Activated CD4-positive, alpha-beta memory T cell treated with anti-CD3 and anti-CD28 coated beads, Interleukin-2, amount 10 ng/mL, durations not matched to agents 7 days and 5 days (primary cell): ENCODE measurements at regions not wholly inside any gene's neighbourhood (a gene's known extent, or its start where the extent isn't known, plus 50 kb on each side); places are given as distances from the start of the nearest gene placed in this dataset.
"Not testable (repeated sequence)": the region's sequence is repeated elsewhere in the genome, so short reads cannot be mapped to it uniquely, and the experiment has no call there.

Experiments
- CTCF ChIA-PET: fragments of 350-600 bp; sonication (Branson Sonifier 250); formaldehyde crosslinking; loops from one replicate; lab custom pipeline; 2021; ENCODE audit warnings: antibody characterized with exemption, inconsistent platforms; lab: Charles Lee
- POLR2A ChIA-PET: fragments of 350-600 bp; sonication (Branson Sonifier 250); formaldehyde crosslinking; loops from one replicate; lab custom pipeline; 2021; ENCODE audit warnings: antibody characterized with exemption; lab: Charles Lee
- DNase-seq: peaks from one replicate; pipeline ENCODE4 v3.0.0-alpha.2; 2020
- H3K27ac Mint-ChIP-seq: one replicate; pipeline ENCODE4 v1.8.0; 2021; ENCODE audit warnings: mild to moderate bottlenecking, mixed read lengths
- H3K27me3 Mint-ChIP-seq: one replicate; pipeline ENCODE4 v1.8.0; 2021; ENCODE audit warnings: mixed read lengths
- H3K36me3 Mint-ChIP-seq: one replicate; pipeline ENCODE4 v1.8.0; 2021; ENCODE audit warnings: low read depth, mixed read lengths
- H3K4me1 Mint-ChIP-seq: one replicate; pipeline ENCODE4 v1.8.0; 2021; ENCODE audit warnings: mixed read lengths
- H3K4me3 Mint-ChIP-seq: one replicate; pipeline ENCODE4 v1.8.0; 2021; ENCODE audit warnings: mild to moderate bottlenecking, mixed read lengths
- H3K9me3 Mint-ChIP-seq: one replicate; pipeline ENCODE4 v1.8.0; 2021; ENCODE audit warnings: mixed read lengths

DNA sequence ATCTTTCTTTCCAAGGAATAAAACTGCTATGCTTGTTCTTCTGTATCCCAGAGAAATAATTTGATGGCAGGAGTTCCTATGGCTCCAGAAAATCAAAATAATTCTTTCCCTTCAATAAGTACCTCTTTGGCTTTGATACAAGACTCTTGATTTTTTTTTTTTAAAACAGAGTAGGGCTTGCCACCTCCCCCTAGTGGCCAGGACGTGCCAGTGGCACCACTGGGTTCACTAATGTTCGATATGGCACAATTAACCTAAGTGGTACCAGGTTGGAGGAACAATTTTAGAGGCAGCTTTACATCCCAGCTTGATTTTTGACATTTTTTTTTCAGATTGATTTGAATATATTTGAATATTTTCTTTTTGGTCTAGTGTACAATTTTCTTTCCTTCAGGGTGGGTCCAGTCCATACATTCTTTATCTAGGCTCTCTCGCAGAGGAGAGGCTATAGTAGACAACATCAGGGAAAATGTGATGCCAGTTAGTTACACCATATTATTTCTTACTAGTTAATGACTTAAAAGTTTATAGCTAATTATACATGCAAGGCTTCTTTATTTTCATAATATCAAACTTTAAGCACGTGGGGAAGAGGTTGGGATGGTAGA is 330.9 kb downstream of the S1PR1 start:
- DNase-seq, result peak; percentile 52
- H3K4me3 Mint-ChIP-seq, result no peak overlapping the region
- CTCF ChIA-PET, result interaction anchor here (0.6 to 1.8 kb wide), 11 partner anchors 10 to 373 kb away, joined by 3 to 15 read pairs (median 4); partner anchors contain the start of gene S1PR1
- H3K27me3 Mint-ChIP-seq, result peaks cover 25% of the 10 kb centered on the region
- no peak overlapping the region for H3K27ac Mint-ChIP-seq
- peaks cover 2% of the 10 kb centered on the region for H3K9me3 Mint-ChIP-seq
- no peaks in the 10 kb centered on the region for H3K36me3 Mint-ChIP-seq
- H3K4me1 Mint-ChIP-seq, result no peaks in the 10 kb centered on the region
- POLR2A ChIA-PET, result no interaction called here

DNA sequence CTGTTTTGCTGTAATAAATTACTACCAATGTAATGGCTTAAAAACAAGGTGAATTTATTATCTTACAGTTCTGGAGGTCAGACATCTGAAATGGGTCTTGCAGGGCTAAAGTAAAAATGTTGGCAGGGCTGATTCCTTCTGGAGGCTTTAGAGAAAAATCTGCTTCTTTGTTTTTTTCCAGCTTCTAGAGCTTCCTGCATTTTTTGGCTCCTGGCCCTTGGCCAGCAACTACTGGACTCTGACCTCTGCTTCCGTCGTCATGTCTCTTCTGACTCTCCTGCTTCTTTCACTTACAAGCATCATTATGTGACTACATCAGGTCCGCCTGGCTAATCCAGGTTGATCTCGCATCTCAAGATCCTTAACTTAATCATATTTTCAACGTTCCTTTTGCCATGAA is 350.9 kb downstream of the S1PR1 start:
- Mint-ChIP-seq H3K27ac (no peak overlapping the region), H3K27me3 (peaks cover 16% of the 10 kb centered on the region), H3K4me3 (no peak overlapping the region), H3K4me1 (no peaks in the 10 kb centered on the region), H3K9me3 (no peaks in the 10 kb centered on the region), H3K36me3 (no peaks in the 10 kb centered on the region)
- CTCF ChIA-PET, result no interaction called here
- DNase-seq, result no peak
- POLR2A ChIA-PET, result no interaction called here

DNA sequence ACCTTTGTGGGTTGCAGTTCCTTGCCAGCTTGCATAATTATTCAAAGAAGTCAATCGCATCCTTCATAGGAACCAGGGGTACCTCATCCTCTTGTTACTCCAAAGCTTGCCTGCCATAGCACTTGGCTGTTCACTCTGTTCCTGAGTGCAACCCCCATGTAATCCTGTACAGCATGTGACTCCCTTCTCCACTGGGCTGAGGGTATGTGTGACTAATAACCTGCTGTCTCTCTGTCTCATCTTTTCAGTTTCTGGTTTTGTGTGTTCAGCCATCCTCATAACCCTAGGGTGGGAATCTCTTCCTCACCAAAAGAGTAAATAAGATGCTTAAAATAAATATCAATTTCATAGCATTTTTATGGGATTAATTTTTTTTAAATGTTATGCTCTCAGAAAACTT is 351.9 kb downstream of the S1PR1 start:
- Mint-ChIP-seq H3K27me3 (peaks cover 12% of the 10 kb centered on the region), H3K4me3 (no peak overlapping the region), H3K9me3 (no peaks in the 10 kb centered on the region), H3K4me1 (no peaks in the 10 kb centered on the region), H3K27ac (no peak overlapping the region), H3K36me3 (no peaks in the 10 kb centered on the region)
- DNase-seq, result no peak
- ChIA-PET CTCF (no interaction called here), POLR2A (no interaction called here)

DNA sequence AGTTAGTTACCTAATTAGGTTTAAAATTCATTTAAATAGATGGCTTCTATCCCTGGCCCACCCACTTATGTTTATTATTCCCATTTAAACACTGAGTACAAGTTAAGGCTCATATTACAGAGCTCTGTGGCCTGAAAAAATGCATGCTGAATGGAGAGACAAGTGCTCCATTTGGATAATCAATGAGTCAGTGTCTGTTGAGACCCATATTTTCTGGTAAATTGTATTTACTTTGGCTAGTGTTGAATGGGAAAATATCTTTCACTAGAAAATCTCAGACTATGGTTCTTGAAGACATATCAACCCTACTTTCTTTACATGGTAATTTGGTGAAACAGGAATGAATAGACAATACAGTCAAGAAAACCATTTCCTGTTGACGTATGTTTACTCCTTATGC is 356.0 kb downstream of the S1PR1 start:
- CTCF ChIA-PET, result no interaction called here
- no peaks in the 10 kb centered on the region for H3K36me3 Mint-ChIP-seq
- peaks cover 12% of the 10 kb centered on the region for H3K27me3 Mint-ChIP-seq
- no peaks in the 10 kb centered on the region for H3K4me1 Mint-ChIP-seq
- POLR2A ChIA-PET, result no interaction called here
- H3K9me3 Mint-ChIP-seq, result no peaks in the 10 kb centered on the region
- H3K27ac Mint-ChIP-seq, result no peak overlapping the region
- DNase-seq, result no peak
- H3K4me3 Mint-ChIP-seq, result no peak overlapping the region

DNA sequence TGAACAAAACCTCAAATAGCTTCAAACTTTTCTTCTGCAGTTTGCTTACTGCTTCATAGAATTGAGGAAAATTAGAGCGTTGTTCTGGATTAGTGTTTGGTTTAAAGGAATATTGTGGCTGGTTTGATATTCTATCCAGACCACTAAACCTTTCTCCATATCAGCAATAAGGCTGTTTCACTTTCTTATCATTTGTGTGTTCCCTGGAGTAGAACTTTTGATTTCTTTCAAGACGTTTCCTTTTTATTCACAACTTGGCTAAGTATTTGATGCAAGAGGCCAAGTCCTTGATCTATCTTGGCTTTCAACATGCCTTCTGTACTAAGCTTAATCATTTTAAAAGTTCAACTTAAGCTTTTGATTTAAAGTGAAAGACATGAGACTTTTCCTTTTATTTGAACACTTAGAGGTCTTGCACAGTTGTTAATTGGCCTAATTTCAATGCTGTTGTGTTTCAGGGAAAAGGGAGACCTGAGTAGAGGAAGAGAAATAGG is 359.1 kb downstream of the S1PR1 start:
- DNase-seq, result no peak
- ChIA-PET CTCF (no interaction called here), POLR2A (no interaction called here)
- Mint-ChIP-seq H3K4me3 (no peak overlapping the region), H3K9me3 (no peaks in the 10 kb centered on the region), H3K27ac (no peak overlapping the region), H3K4me1 (no peaks in the 10 kb centered on the region), H3K36me3 (no peaks in the 10 kb centered on the region), H3K27me3 (peaks cover 3% of the 10 kb centered on the region)

DNA sequence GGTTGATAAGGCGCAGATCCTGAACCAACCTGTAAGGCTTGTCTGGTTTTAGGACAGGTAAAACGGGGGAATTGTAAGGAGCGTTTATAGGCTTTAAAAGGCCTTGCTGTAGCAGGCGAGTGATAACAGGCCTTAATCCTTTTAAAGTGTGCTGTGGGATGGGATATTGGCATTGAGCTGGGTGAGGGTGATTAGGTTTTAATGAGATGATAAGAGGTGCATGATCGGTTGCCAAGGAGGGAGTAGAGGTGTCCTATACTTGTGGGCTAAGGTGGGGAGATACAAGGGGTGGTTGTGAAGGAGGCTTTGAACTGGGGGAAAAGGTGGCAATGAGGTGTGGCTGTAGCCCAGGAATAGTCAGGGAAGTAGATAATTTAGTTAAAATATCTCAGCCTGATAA is 363.8 kb downstream of the S1PR1 start:
- H3K27ac Mint-ChIP-seq, POLR2A ChIA-PET, CTCF ChIA-PET, H3K9me3 Mint-ChIP-seq, H3K36me3 Mint-ChIP-seq, H3K4me1 Mint-ChIP-seq, H3K4me3 Mint-ChIP-seq, DNase-seq, H3K27me3 Mint-ChIP-seq: not testable (repeated sequence)

DNA sequence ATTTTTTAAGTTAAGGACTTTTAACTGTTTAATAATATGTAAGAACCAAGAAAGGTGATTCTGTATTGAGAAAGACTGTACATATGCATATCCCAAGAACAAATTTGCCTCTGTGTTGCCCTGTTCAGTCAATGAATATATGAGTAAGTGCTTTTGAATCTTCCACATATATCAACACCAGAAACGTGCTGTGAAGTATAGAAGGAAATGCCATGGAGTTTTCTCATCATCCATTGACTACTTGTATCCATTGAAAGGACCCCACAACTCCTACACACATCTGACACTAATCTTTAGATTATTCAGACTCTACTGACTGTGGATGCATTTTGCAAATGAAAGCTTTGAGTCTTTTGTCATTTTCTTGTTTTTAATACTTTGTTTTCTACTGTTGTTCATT is 366.9 kb downstream of the S1PR1 start:
- POLR2A ChIA-PET, result no interaction called here
- no peaks in the 10 kb centered on the region for H3K9me3 Mint-ChIP-seq
- CTCF ChIA-PET, result no interaction called here
- no peaks in the 10 kb centered on the region for H3K36me3 Mint-ChIP-seq
- H3K27ac Mint-ChIP-seq, result no peak overlapping the region
- no peaks in the 10 kb centered on the region for H3K4me1 Mint-ChIP-seq
- no peak for DNase-seq
- H3K27me3 Mint-ChIP-seq, result peaks cover 3% of the 10 kb centered on the region
- H3K4me3 Mint-ChIP-seq, result no peak overlapping the region

DNA sequence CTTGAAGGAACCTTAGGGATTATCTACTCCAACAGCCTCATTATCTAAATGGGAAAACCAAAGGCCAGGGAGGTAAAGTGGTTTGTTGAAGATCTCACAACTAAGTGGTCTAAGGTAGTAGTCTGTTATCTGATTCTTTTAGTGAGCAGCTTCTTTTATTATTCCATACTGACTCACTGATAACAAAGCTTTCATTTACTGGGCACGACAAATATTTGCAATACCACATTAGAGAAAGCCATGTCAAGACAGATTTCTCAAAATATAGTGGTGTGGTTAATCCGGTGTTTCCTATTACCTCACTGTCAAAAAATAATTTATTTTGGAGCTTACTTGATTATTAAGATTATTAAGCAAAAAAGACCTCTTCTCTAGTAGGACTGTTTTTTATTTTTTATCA is 369.1 kb downstream of the S1PR1 start:
- H3K4me3 Mint-ChIP-seq, result no peak overlapping the region
- POLR2A ChIA-PET, result no interaction called here
- H3K27ac Mint-ChIP-seq, result no peak overlapping the region
- H3K9me3 Mint-ChIP-seq, result peaks cover 2% of the 10 kb centered on the region
- no peaks in the 10 kb centered on the region for H3K4me1 Mint-ChIP-seq
- peaks cover 3% of the 10 kb centered on the region for H3K27me3 Mint-ChIP-seq
- DNase-seq, result no peak
- CTCF ChIA-PET, result no interaction called here
- H3K36me3 Mint-ChIP-seq, result no peaks in the 10 kb centered on the region

DNA sequence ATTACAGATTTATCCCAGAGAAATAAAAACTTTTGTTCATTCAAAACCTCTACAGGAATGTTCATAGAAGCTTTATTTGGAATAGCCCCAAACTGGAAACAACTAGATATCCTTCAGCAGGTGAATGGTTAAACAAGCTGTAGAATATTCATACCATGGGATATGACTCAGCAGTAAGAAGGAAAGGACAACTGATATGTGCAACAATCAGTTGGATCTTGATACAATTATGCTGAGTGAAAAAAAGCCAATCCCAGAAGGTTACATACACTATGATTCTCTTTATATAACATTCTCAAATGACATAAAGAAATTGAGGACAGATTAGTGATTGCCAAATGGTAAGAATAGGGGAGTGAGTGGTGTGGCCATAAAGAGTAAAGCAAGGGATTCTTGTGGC is 376.7 kb downstream of the S1PR1 start:
- H3K4me1 Mint-ChIP-seq, result no peaks in the 10 kb centered on the region
- H3K36me3 Mint-ChIP-seq, result no peaks in the 10 kb centered on the region
- H3K4me3 Mint-ChIP-seq, result no peak overlapping the region
- POLR2A ChIA-PET, result no interaction called here
- H3K9me3 Mint-ChIP-seq, result peaks cover 2% of the 10 kb centered on the region
- DNase-seq, result no peak
- H3K27ac Mint-ChIP-seq, result no peak overlapping the region
- CTCF ChIA-PET, result no interaction called here
- H3K27me3 Mint-ChIP-seq, result no peaks in the 10 kb centered on the region

DNA sequence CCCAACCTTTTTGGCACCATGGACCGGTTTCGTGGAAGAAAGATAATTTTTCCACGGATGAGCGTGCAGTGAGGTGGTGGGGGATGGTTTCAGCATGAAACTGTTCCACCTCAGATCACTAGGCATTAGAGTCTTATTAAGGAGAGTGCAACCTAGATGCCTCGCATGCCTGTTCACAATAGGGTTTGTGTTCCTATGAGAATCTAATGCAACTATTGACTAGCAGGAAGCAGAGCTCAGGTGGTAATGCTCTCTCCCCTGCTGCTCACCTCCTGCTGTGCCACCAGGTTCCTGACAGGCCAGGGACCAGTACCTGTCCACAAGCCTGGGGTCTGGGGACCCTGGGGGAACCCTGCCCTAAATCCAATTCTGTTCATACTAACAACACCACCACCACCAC is 377.8 kb downstream of the OLFM3 start:
- no peak for DNase-seq
- CTCF ChIA-PET, result no interaction called here
- Mint-ChIP-seq H3K36me3 (no peaks in the 10 kb centered on the region), H3K4me1 (no peaks in the 10 kb centered on the region), H3K9me3 (no peaks in the 10 kb centered on the region), H3K27me3 (no peaks in the 10 kb centered on the region), H3K4me3 (no peak overlapping the region), H3K27ac (no peak overlapping the region)
- POLR2A ChIA-PET, result no interaction called here

DNA sequence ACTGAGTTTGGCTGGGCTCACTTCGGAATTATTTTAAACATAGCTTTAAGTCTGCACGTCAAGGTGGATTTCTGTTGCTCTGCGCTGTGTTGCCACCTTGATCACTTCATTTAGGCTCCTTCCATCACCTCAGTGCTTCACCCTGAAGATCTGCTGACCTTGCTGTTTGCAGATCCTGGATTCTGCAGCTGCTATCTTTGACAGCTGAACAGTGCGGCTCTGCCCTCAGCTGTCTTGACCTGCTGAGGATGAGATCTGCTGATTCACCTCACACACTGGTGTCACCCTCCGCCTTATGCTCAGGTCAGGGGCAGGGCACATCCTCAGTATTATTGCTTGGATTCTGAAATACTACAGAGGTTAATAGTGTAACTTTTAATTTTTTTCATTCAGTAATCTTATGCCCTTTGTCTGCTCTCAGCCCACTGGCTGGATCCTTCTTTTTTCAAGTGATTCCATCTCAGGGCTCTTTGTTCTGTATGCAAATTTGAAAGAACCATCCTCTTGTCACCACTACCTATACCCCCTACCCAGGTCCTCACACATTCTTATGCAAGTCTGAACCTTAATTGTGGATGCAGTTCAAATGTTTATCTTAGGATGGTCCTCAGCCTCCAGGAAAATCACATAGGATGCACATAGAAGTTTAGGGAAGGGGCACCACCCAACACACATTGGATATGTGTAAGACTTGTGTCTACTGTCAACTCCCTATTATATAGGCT is 364.0 kb downstream of the OLFM3 start:
- H3K36me3 Mint-ChIP-seq, result no peaks in the 10 kb centered on the region
- H3K4me3 Mint-ChIP-seq, result no peak overlapping the region
- CTCF ChIA-PET, result no interaction called here

DNA sequence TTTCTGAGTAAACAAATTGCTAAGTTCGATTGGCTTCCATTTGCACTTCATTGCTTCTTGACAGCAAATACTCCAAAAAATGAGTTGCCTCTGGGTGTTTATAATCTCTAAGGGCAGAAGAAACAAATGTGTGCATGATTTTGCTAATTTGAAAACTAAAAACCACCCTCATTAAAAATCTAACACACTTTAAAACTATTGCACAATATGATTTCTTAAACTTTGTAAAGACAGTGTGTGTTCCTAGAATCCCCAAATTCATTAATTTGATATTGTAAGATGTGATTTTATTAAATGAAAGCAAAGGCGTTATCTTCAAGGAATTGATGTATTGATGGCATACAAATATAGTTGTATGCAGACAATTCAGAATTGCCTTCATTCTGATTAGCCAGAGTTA is 350.9 kb downstream of the OLFM3 start:
- ChIA-PET CTCF (no interaction called here), POLR2A (no interaction called here)
- no peak for DNase-seq
- Mint-ChIP-seq H3K27me3 (no peaks in the 10 kb centered on the region), H3K9me3 (no peaks in the 10 kb centered on the region), H3K27ac (no peak overlapping the region), H3K4me1 (no peaks in the 10 kb centered on the region), H3K4me3 (no peak overlapping the region), H3K36me3 (no peaks in the 10 kb centered on the region)

More for the DNA sequence above, 364.0 kb downstream of the OLFM3 start:
- no peaks in the 10 kb centered on the region for H3K9me3 Mint-ChIP-seq
- H3K27me3 Mint-ChIP-seq, result no peaks in the 10 kb centered on the region
- H3K27ac Mint-ChIP-seq, result no peak overlapping the region
- no peaks in the 10 kb centered on the region for H3K4me1 Mint-ChIP-seq
- POLR2A ChIA-PET, result no interaction called here
- DNase-seq, result no peak

DNA sequence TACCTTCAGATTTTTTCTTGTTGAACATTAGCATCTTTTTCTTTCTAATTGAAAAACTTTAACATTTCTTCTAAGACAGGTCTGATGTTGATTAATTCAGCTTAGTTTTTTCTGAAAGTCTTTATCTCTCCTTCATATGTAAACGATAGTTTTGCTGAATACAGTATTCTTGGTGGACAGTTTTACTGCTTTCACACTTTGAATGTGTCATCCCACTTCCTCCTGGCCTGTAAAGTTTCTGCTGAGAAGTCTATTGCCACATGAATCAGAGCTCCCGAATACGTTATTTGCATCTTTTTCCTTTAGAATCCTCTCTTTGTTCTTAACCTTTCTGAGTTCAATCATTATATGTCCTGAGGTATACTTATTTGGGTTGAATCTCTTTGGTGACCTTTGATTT is 344.2 kb downstream of the OLFM3 start:
- Mint-ChIP-seq H3K36me3 (no peaks in the 10 kb centered on the region), H3K4me3 (no peak overlapping the region), H3K9me3 (no peaks in the 10 kb centered on the region), H3K4me1 (no peaks in the 10 kb centered on the region), H3K27ac (no peak overlapping the region), H3K27me3 (peaks cover 2% of the 10 kb centered on the region)
- ChIA-PET POLR2A (no interaction called here), CTCF (no interaction called here)
- DNase-seq, result no peak

DNA sequence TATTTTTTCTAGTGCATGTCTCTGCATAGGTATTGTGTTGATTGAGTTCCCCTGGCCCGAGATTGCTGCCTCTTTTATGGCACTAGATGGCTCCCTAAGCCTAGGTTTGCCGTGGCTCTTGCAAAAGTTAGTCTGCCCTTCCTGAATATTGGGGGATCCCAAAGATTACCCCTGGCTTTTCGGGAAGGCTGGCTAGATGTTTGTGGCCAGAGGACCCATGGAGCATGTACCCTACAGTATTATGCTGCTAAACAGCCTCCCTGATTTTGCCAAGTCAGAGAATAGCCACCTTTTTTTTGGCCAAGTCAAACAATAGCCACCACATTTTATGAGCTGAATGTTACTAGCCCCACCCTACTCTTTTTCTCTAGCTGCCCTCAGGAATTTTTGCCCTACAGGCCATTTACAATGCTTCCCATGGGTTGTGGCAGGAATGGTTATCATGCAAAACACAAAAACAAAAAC is 343.2 kb downstream of the OLFM3 start:
- Mint-ChIP-seq H3K9me3 (no peaks in the 10 kb centered on the region), H3K4me3 (no peak overlapping the region), H3K27ac (no peak overlapping the region), H3K4me1 (no peaks in the 10 kb centered on the region), H3K36me3 (no peaks in the 10 kb centered on the region), H3K27me3 (peaks cover 2% of the 10 kb centered on the region)
- ChIA-PET CTCF (no interaction called here), POLR2A (no interaction called here)
- no peak for DNase-seq
